HepG2 (cell line): ENCODE measurements at regions not wholly inside any gene's neighbourhood (a gene's known extent, or its start where the extent isn't known, plus 50 kb on each side); places are given as distances from the start of the nearest gene placed in this dataset.

ENCODE experiments used
- ATAC-seq: fragments of 200-7000 bp; cut with Tn5 transposase; 3 replicates; pipeline ENCODE4 v1.9.1; 2020; ENCODE audit warnings: mild to moderate bottlenecking, moderate library complexity
- BruUV-seq: library from RNA; stranded (reverse); fragments of 400-500 nt; replicated peaks from 2 replicates; lab custom pipeline; 2021; lab: Mats Ljungman, UMichigan
- CTCF ChIA-PET: fragments of 300-600 bp; formaldehyde crosslinking; extraction: SDS; loops from one replicate; lab custom pipeline; 2021; ENCODE audit warnings: low total read pairs, inconsistent platforms, low intra/inter-chr PET ratio; lab: Yijun Ruan, JAX
- POLR2A ChIA-PET: fragments of 350-600 bp; sonication (Branson Sonifier 250); formaldehyde crosslinking; loops from one replicate; lab custom pipeline; 2020; ENCODE audit warnings: antibody characterized with exemption, inconsistent platforms; lab: Yijun Ruan, JAX
- DNase-seq: peaks from one replicate; pipeline ENCODE4 v3.0.0-alpha.2; 2015; ENCODE audit warnings: low spot score
- FAIRE-seq: peaks from 3 replicates; lab custom pipeline; 2011; peaks lifted over from hg19 to GRCh38; lab: Jason Lieb, UNC
- H2AFZ ChIP-seq: one replicate; pipeline ENCODE4 v1.6.1; 2011; ENCODE audit warnings: low read length, inconsistent platforms
- H3K27ac ChIP-seq: fragments of 300-600 bp; 3 replicates; pipeline ENCODE4 v1.8.0; 2011; ENCODE audit warnings: mixed run types, mild to moderate bottlenecking, mixed read lengths, low read length, inconsistent platforms; ENCODE audit not compliant: insufficient read depth; ENCODE audit errors: extremely low read length
- H3K27me3 ChIP-seq, 2 experiments: fragments of 200-600 bp in 1 of 2; 2 replicates in 1 of 2; 3 replicates in 1 of 2; pipeline versions ENCODE4 v1.6.0 to v1.8.0; 2011; ENCODE audit warnings: low read length in 2 of 2, mild to moderate bottlenecking in 2 of 2, moderate library complexity in 2 of 2, inconsistent platforms in 1 of 2; ENCODE audit not compliant: insufficient read depth in 2 of 2, control insufficient read depth in 1 of 2
- H3K36me3 ChIP-seq, 2 experiments: fragments of 200-600 bp in 1 of 2; replicated peaks in 1 of 2; 2 replicates in 1 of 2; 3 replicates in 1 of 2; pipeline versions ENCODE4 v1.5.1 to v1.8.0; 2011; ENCODE audit warnings: low read length in 2 of 2, inconsistent platforms in 1 of 2; ENCODE audit not compliant: insufficient read depth in 2 of 2, control insufficient read depth in 1 of 2
- H3K4me1 ChIP-seq: 2 replicates; pipeline ENCODE4 v1.5.1; 2012; ENCODE audit warnings: low read length, inconsistent platforms; ENCODE audit not compliant: insufficient read depth
- H3K4me2 ChIP-seq: 2 replicates; pipeline ENCODE4 v1.6.0; 2011; ENCODE audit warnings: low read depth, low read length, inconsistent platforms
- H3K4me3 ChIP-seq, 3 experiments: fragments of 200-600 bp in 1 of 3; sonication (generic), shearing (Covaris generic) in 1 of 3; replicated peaks in 1 of 3; 2 replicates each; pipeline ENCODE4 v1.5.1; 2011 to 2016; ENCODE audit warnings: low read length in 3 of 3, inconsistent platforms in 2 of 3, low read depth in 2 of 3, mild to moderate bottlenecking in 2 of 3, control low read depth in 1 of 3, mixed read lengths in 1 of 3; ENCODE audit not compliant: insufficient read depth in 1 of 3
- H3K79me2 ChIP-seq: one replicate; pipeline ENCODE4 v1.6.1; 2011; ENCODE audit warnings: low read length, inconsistent platforms; ENCODE audit not compliant: insufficient read depth
- H3K9ac ChIP-seq: 2 replicates; pipeline ENCODE4 v1.6.0; 2011; ENCODE audit warnings: mild to moderate bottlenecking, low read depth, low read length, inconsistent platforms; ENCODE audit not compliant: insufficient read depth
- H3K9me3 ChIP-seq: 2 replicates; pipeline ENCODE4 v1.5.1; 2012; ENCODE audit warnings: mild to moderate bottlenecking, low read length
- H4K20me1 ChIP-seq: 2 replicates; pipeline ENCODE4 v1.6.0; 2011; ENCODE audit warnings: inconsistent platforms, mild to moderate bottlenecking, low read length, moderate library complexity; ENCODE audit not compliant: insufficient read depth
- BHLHE40 ChIP-seq: IDR thresholded peaks from 2 replicates; pipeline ENCODE4 v1.6.1; 2011; ENCODE audit warnings: low read length, improper control_type of control experiment
- FOXA1 ChIP-seq, 2 experiments: fragments of 450-650 bp in 1 of 2; sonication (generic) in 1 of 2; formaldehyde crosslinking in 1 of 2; IDR thresholded peaks; 2 replicates each; pipeline versions ENCODE4 v1.4.0 to v1.6.1; 2016 to 2020; ENCODE audit warnings: missing genetic modification reagents in 1 of 2
- NR3C1 ChIP-seq: sonication (generic); formaldehyde crosslinking; IDR thresholded peaks from 2 replicates; pipeline ENCODE4 v1.4.0; 2020; ENCODE audit warnings: missing genetic modification reagents
- RARG ChIP-seq: sonication (generic); formaldehyde crosslinking; IDR thresholded peaks from 2 replicates; pipeline ENCODE4 v1.4.0; 2020; ENCODE audit warnings: low read depth, mild to moderate bottlenecking, missing genetic modification reagents
- SMAD3 ChIP-seq: sonication (generic); formaldehyde crosslinking; IDR thresholded peaks from 2 replicates; pipeline ENCODE4 v1.4.0; 2020; ENCODE audit warnings: missing genetic modification reagents
- SOX5 ChIP-seq: IDR thresholded peaks from 2 replicates; pipeline ENCODE4 v1.6.1; 2016; ENCODE audit warnings: borderline replicate concordance
- TBX2 ChIP-seq: sonication (generic); formaldehyde crosslinking; IDR thresholded peaks from 2 replicates; pipeline ENCODE4 v1.5.0; 2020; ENCODE audit warnings: missing genetic modification reagents, mild to moderate bottlenecking, borderline replicate concordance
- U2AF1 ChIP-seq: fragments of 200-400 bp; formaldehyde crosslinking; optimal IDR thresholded peaks from 2 replicates; pipeline ENCODE3; 2017; ENCODE audit warnings: mild to moderate bottlenecking, low read depth, low read length
- ZKSCAN5 ChIP-seq: sonication (generic); formaldehyde crosslinking; IDR thresholded peaks from 2 replicates; pipeline ENCODE4 v1.5.1; 2020; ENCODE audit warnings: mild to moderate bottlenecking, missing genetic modification reagents
- WGBS: methylation state at CpG from one replicate; pipeline ENCODE4 v1.1.6; 2017; ENCODE audit warnings: low lambda C conversion rate; 5-methylcytosine and 5-hydroxymethylcytosine counted together
- in situ Hi-C: cut with HindIII; loops from 2 replicates; pipeline ENCODE4 v1.10.0; 2017; ENCODE audit warnings: low pct_unique_long_range_greater_than_20kb; ENCODE audit not compliant: extremely low pct_ligation_motif_present
- intact Hi-C: fragments of 100-400 bp; cut with micrococcal nuclease; formaldehyde crosslinking; loops from one replicate; pipeline ENCODE4 v1.10.0; 2022; ENCODE audit not compliant: unreplicated experiment

GRCh38 chr6:904994-905393 is 212.1 kb upstream of the EXOC2 start (continued):
- TF ChIP-seq TBX2 (CRISPR knock-in tag), result no peak

DNA sequence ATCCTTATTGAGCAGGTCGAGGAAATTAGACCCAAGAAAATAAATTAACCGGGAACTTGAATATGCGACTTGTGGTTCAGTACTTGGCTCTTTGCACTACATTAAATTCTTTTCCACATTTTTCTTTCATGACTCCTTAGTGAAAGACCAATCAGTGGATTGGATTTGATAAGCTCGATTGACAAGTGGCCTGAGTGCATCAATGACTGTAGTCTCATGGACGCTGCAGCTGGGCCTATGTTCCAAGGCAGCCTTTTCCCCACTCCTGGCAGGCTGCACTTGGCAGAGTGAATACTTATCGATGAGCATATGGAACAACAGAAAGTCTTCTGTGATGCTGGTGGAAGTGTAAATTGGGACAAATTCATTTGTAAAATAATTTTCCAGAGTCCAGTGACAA is 210.8 kb upstream of the EXOC2 start:
- TF ChIP-seq RARG (CRISPR knock-in tag) (no peak), NR3C1 (CRISPR knock-in tag) (no peak), FOXA1 (IDR thresholded peaks at IDR 0.05) (no peak), FOXA1 (CRISPR knock-in tag; IDR thresholded peaks at IDR 0.05) (no peak), ZKSCAN5 (CRISPR knock-in tag) (no peak), SOX5 (CRISPR knock-in tag) (no peak), U2AF1 (no peak), BHLHE40 (no peak), SMAD3 (CRISPR knock-in tag) (no peak)
- TF ChIP-seq, all 625 proteins: peak for 0
- DNase-seq (no peak), FAIRE-seq (peak; percentile 4), ATAC-seq (no peak)
- Histone ChIP-seq H3K27ac (no peak overlapping the region), H3K4me2 (no peak overlapping the region), H4K20me1 (no peaks in the 10 kb centered on the region), H3K9me3 (no peaks in the 10 kb centered on the region), H2AFZ (no peak overlapping the region), H3K79me2 (no peaks in the 10 kb centered on the region), H3K4me3 (no peak overlapping the region), H3K9ac (no peak overlapping the region), H3K36me3 (no peaks in the 10 kb centered on the region), H3K4me1 (peaks cover 30% of the 10 kb centered on the region), H3K27me3 (peaks cover 2 to 15% of the 10 kb centered on the region in 2 experiments; a peak in 2 of 5 replicates)
- intact Hi-C loops, result loop anchor here (5.0 to 10.0 kb wide), 2 partner anchors 109 to 494 kb away; no protein-coding TSS in a partner anchor
- no TSS peak for BruUV-seq
- ChIA-PET POLR2A (interaction anchor here (1.0 to 1.3 kb wide), 2 partner anchors 407 to 432 kb away, joined by 3 read pairs; no protein-coding TSS in a partner anchor), CTCF (no interaction called here)
- WGBS, result 89% methylated on average over 6 of the region's 6 CpGs
- in situ Hi-C loops, result no loop called here
